A673 (cell line): ENCODE measurements at regions not wholly inside any gene's neighbourhood (a gene's known extent, or its start where the extent isn't known, plus 50 kb on each side); places are given as distances from the start of the nearest gene placed in this dataset.

Experiments used
- CTCF ChIP-seq: fragments of 300-800, 200-600 bp; sonication (generic); conservative IDR thresholded peaks from 2 replicates; pipeline ENCODE4 v1.5.1; 2017; ENCODE audit warnings: low read depth, mild to moderate bottlenecking, antibody characterized with exemption, low read length, moderate library complexity, mixed read lengths
- EZH2 ChIP-seq: fragments of 200-600 bp; sonication (generic); IDR thresholded peaks from 2 replicates; pipeline ENCODE4 v1.6.1; 2017; ENCODE audit warnings: borderline replicate concordance, low read depth, mild to moderate bottlenecking, mixed read lengths, antibody characterized with exemption, low read length; ENCODE audit not compliant: poor library complexity, severe bottlenecking

- TF ChIP-seq CTCF (no peak), EZH2 (no peak)
Observed at GRCh38 chr22:48782326-48782725, 1045.3 kb downstream of the BRD1 start.
